ENCODE measurements at regions not wholly inside any gene's neighbourhood (a gene's known extent, or its start where the extent isn't known, plus 50 kb on each side); places are given as distances from the start of the nearest gene placed in this dataset.

- TF ChIP-seq POLR2A (IDR thresholded peaks at IDR 0.05; ENCODE audit: borderline replicate concordance, extremely low read depth, insufficient read depth, insufficient read length) (no peak), MAX (IDR thresholded peaks at IDR 0.05) (no peak), CTCF (IDR thresholded peaks at IDR 0.05 in 2 of 3, conservative IDR thresholded peaks at IDR 0.05 in 1 of 3; ENCODE audit: borderline replicate concordance in 1 of 3, insufficient read depth in 1 of 3, low read depth in 2 of 3, low read length in 2 of 3) (no peak)
These were observed 142.4 kb upstream of the FGF13 start for GRCh38 chrX:138853936-138854335.

All from HCT116 (cell line).